GM12875 (cell line): ENCODE measurements at regions not wholly inside any gene's neighbourhood (a gene's known extent, or its start where the extent isn't known, plus 50 kb on each side); places are given as distances from the start of the nearest gene placed in this dataset.

Experiments
- H3K4me3 ChIP-seq: one replicate; pipeline ENCODE4 v1.5.1; 2011; ENCODE audit warnings: low read depth, low read length, control low read depth
- CTCF ChIP-seq: IDR thresholded peaks from 2 replicates; pipeline ENCODE4 v1.5.1; 2011; ENCODE audit warnings: low read depth, mild to moderate bottlenecking, control low read depth, inconsistent platforms, low read length, moderate library complexity, borderline replicate concordance; ENCODE audit not compliant: insufficient read depth

- H3K4me3 ChIP-seq = no peak overlapping the region
- peak; percentile 58 for TF ChIP-seq CTCF
Observed at GRCh38 chr17:77741109-77741508, 217.4 kb upstream of the TNRC6C start.

GRCh38 chr17:77742579-77742978 is 215.9 kb upstream of the TNRC6C start:
- no peak for TF ChIP-seq CTCF
- no peak overlapping the region for H3K4me3 ChIP-seq

- no peak for TF ChIP-seq CTCF
Observed at GRCh38 chr17:77744066-77744988, 214.2 kb upstream of the TNRC6C start.

GRCh38 chr17:77745702-77746101 is 212.8 kb upstream of the TNRC6C start:
- no peak overlapping the region for H3K4me3 ChIP-seq
- no peak for TF ChIP-seq CTCF

More at GRCh38 chr17:77744066-77744988, 214.2 kb upstream of the TNRC6C start:
- H3K4me3 ChIP-seq = no peak overlapping the region

- H3K4me3 ChIP-seq = no peak overlapping the region
- no peak for TF ChIP-seq CTCF
Observed at GRCh38 chr17:77746393-77746792, 212.1 kb upstream of the TNRC6C start.

GRCh38 chr17:77746896-77747554 is 211.5 kb upstream of the TNRC6C start:
- TF ChIP-seq CTCF = no peak

GRCh38 chr17:77748436-77748835 is 210.1 kb upstream of the TNRC6C start:
- no peak for TF ChIP-seq CTCF
- no peak overlapping the region for H3K4me3 ChIP-seq

More at GRCh38 chr17:77746896-77747554, 211.5 kb upstream of the TNRC6C start:
- no peak overlapping the region for H3K4me3 ChIP-seq
